ENCODE measurements at regions not wholly inside any gene's neighbourhood (a gene's known extent, or its start where the extent isn't known, plus 50 kb on each side); places are given as distances from the start of the nearest gene placed in this dataset.

DNA sequence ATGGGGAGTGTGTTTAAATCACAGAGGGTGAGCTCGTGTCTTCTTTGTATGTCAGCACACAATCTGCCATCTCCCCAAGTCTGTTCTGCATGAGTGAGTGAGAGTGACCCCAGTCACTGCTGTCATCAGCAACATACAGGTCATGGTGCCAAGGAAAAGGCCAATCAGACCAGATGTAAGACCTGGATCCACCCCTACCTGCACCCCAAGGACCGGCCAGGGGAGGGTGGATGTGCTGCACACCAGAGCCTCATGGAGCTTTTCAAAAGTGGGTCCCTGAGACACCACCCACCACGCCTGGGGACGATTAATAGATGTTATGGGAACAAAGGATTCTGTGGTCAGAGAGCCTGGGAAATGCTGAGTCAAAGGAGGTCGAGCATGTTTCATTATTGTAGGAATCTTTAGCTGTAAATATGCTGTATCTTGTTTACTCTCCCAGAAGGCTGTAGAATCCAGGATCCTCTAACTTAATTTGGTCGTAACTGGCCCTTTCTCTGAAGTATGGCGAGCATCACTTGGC lies 420.5 kb downstream of the RPS24 start:
- Histone ChIP-seq H3K9ac (ENCODE audit: low read length) (no peak overlapping the region), H3K27ac (ENCODE audit: low read depth, low read length) (no peak overlapping the region), H3K9me2 (ENCODE audit: insufficient read depth) (no peaks in the 10 kb centered on the region), H3K9me3 (ENCODE audit: control insufficient read depth in 1 of 2, insufficient read depth in 1 of 2, low read depth in 1 of 2, low read length in 2 of 2) (no peaks in the 10 kb centered on the region), H3K36me3 (ENCODE audit: control insufficient read depth in 1 of 2, insufficient read depth in 2 of 2, low read length in 2 of 2) (no peaks in the 10 kb centered on the region), H4K20me1 (ENCODE audit: insufficient read depth) (no peaks in the 10 kb centered on the region), H3K4me2 (ENCODE audit: low read length) (no peak overlapping the region), H3K4me1 (ENCODE audit: control insufficient read depth in 1 of 2, insufficient read depth in 2 of 2, low read length in 2 of 2) (0 out of 4 replicates have a peak, but pooled peaks cover 0 to 3% of the 10 kb centered on the region in 2 experiments), H3K4me3 (replicated peaks in 1 of 2; ENCODE audit: low read depth in 1 of 2, low read length in 2 of 2) (no peak overlapping the region), H3K27me3 (ENCODE audit: insufficient read depth, low read length) (peaks cover 9% of the 10 kb centered on the region; the same call in 1 of the 2 replicates), H2AFZ (ENCODE audit: low read depth, low read length, poor library complexity, severe bottlenecking) (no peak overlapping the region), H3K79me2 (ENCODE audit: insufficient read depth, low read length) (no peaks in the 10 kb centered on the region)
- ChIA-PET RAD21 (ENCODE audit: low non-redundant PET in 1 of 2, low total read pairs in 2 of 2, uncharacterized antibody in 2 of 2, unreplicated experiment in 2 of 2) (no interaction called here), CTCF (no interaction called here), POLR2A (no interaction called here)
- intact Hi-C loops (cut with micrococcal nuclease) = no loop called here
- no peak for TF ChIP-seq SP1 (IDR thresholded peaks at IDR 0.05; ENCODE audit: low read depth)
- TF ChIP-seq, protein P1, sequence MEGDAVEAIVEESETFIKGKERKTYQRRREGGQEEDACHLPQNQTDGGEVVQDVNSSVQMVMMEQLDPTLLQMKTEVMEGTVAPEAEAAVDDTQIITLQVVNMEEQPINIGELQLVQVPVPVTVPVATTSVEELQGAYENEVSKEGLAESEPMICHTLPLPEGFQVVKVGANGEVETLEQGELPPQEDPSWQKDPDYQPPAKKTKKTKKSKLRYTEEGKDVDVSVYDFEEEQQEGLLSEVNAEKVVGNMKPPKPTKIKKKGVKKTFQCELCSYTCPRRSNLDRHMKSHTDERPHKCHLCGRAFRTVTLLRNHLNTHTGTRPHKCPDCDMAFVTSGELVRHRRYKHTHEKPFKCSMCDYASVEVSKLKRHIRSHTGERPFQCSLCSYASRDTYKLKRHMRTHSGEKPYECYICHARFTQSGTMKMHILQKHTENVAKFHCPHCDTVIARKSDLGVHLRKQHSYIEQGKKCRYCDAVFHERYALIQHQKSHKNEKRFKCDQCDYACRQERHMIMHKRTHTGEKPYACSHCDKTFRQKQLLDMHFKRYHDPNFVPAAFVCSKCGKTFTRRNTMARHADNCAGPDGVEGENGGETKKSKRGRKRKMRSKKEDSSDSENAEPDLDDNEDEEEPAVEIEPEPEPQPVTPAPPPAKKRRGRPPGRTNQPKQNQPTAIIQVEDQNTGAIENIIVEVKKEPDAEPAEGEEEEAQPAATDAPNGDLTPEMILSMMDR (IDR thresholded peaks at IDR 0.05 in 2 of 3, conservative IDR thresholded peaks at IDR 0.05 in 1 of 3; ENCODE audit: borderline replicate concordance in 1 of 3, insufficient read depth in 1 of 3, low read depth in 2 of 3, low read length in 2 of 3) = no peak
- no peak for TF ChIP-seq SIN3A (IDR thresholded peaks at IDR 0.05; ENCODE audit: low read depth)
- TF ChIP-seq JUND (IDR thresholded peaks at IDR 0.05) = no peak
- no peak for TF ChIP-seq ZFX (IDR thresholded peaks at IDR 0.05)
- TF ChIP-seq, protein P2, sequence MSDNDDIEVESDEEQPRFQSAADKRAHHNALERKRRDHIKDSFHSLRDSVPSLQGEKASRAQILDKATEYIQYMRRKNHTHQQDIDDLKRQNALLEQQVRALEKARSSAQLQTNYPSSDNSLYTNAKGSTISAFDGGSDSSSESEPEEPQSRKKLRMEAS (IDR thresholded peaks at IDR 0.05) = no peak
- TF ChIP-seq EZH2 (IDR thresholded peaks at IDR 0.05) = no peak
- TF ChIP-seq TCF7L2 (IDR thresholded peaks at IDR 0.05; ENCODE audit: borderline replicate concordance, extremely low read depth, insufficient read depth, insufficient read length) = no peak
- no peak for TF ChIP-seq FOSL1 (IDR thresholded peaks at IDR 0.05; ENCODE audit: low read depth)
- TF ChIP-seq ZNF274 (IDR thresholded peaks at IDR 0.05; ENCODE audit: low read depth, low read length) = no peak
- TF ChIP-seq ELF1 (IDR thresholded peaks at IDR 0.05; ENCODE audit: borderline replicate concordance, low read depth) = no peak
- TF ChIP-seq SRF (IDR thresholded peaks at IDR 0.05; ENCODE audit: low read depth) = no peak
- TF ChIP-seq YY1 (IDR thresholded peaks at IDR 0.05; ENCODE audit: extremely low read depth, insufficient replicate concordance, low read depth, low read length) = no peak
- TF ChIP-seq, protein P3, sequence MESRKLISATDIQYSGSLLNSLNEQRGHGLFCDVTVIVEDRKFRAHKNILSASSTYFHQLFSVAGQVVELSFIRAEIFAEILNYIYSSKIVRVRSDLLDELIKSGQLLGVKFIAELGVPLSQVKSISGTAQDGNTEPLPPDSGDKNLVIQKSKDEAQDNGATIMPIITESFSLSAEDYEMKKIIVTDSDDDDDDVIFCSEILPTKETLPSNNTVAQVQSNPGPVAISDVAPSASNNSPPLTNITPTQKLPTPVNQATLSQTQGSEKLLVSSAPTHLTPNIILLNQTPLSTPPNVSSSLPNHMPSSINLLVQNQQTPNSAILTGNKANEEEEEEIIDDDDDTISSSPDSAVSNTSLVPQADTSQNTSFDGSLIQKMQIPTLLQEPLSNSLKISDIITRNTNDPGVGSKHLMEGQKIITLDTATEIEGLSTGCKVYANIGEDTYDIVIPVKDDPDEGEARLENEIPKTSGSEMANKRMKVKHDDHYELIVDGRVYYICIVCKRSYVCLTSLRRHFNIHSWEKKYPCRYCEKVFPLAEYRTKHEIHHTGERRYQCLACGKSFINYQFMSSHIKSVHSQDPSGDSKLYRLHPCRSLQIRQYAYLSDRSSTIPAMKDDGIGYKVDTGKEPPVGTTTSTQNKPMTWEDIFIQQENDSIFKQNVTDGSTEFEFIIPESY (IDR thresholded peaks at IDR 0.05; ENCODE audit: extremely low read depth, insufficient replicate concordance, low read length) = no peak
- no peak for TF ChIP-seq EZH2phosphoT487 (IDR thresholded peaks at IDR 0.05; ENCODE audit: borderline replicate concordance)
- TF ChIP-seq POLR2A (IDR thresholded peaks at IDR 0.05; ENCODE audit: borderline replicate concordance, extremely low read depth, insufficient read depth, insufficient read length) = no peak
- TF ChIP-seq, protein P4, sequence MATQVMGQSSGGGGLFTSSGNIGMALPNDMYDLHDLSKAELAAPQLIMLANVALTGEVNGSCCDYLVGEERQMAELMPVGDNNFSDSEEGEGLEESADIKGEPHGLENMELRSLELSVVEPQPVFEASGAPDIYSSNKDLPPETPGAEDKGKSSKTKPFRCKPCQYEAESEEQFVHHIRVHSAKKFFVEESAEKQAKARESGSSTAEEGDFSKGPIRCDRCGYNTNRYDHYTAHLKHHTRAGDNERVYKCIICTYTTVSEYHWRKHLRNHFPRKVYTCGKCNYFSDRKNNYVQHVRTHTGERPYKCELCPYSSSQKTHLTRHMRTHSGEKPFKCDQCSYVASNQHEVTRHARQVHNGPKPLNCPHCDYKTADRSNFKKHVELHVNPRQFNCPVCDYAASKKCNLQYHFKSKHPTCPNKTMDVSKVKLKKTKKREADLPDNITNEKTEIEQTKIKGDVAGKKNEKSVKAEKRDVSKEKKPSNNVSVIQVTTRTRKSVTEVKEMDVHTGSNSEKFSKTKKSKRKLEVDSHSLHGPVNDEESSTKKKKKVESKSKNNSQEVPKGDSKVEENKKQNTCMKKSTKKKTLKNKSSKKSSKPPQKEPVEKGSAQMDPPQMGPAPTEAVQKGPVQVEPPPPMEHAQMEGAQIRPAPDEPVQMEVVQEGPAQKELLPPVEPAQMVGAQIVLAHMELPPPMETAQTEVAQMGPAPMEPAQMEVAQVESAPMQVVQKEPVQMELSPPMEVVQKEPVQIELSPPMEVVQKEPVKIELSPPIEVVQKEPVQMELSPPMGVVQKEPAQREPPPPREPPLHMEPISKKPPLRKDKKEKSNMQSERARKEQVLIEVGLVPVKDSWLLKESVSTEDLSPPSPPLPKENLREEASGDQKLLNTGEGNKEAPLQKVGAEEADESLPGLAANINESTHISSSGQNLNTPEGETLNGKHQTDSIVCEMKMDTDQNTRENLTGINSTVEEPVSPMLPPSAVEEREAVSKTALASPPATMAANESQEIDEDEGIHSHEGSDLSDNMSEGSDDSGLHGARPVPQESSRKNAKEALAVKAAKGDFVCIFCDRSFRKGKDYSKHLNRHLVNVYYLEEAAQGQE (IDR thresholded peaks at IDR 0.05; ENCODE audit: low read depth) = no peak
- no peak for TF ChIP-seq RAD21 (IDR thresholded peaks at IDR 0.05; ENCODE audit: low read depth)
- no peak for DNase-seq (ENCODE audit: low read depth, low spot score)
- no TSS peak for BruUV-seq (replicated peaks)
- no peak for ATAC-seq

Measured in HCT116 (cell line).